H1 (cell line): ENCODE measurements at regions not wholly inside any gene's neighbourhood (a gene's known extent, or its start where the extent isn't known, plus 50 kb on each side); places are given as distances from the start of the nearest gene placed in this dataset.

Experiments
- BRCA1 ChIP-seq: IDR thresholded peaks from 2 replicates; pipeline ENCODE4 v1.6.1; 2012; ENCODE audit warnings: low read depth, low read length, improper control_type of control experiment
- CBX5 ChIP-seq: fragments of 300-800, 300-1000 bp; sonication (generic); IDR thresholded peaks from 2 replicates; pipeline ENCODE4 v1.7.1; 2016; ENCODE audit warnings: antibody characterized with exemption, low read length, low read depth
- FOSL1 ChIP-seq: IDR thresholded peaks from 2 replicates; pipeline ENCODE4 v1.6.1; 2011; ENCODE audit warnings: mild to moderate bottlenecking, low read depth, low read length, moderate library complexity; ENCODE audit not compliant: insufficient read depth
- NANOG ChIP-seq: IDR thresholded peaks from 2 replicates; pipeline ENCODE4 v1.6.1; 2011; ENCODE audit warnings: low read length, low read depth, mild to moderate bottlenecking, inconsistent platforms; ENCODE audit not compliant: insufficient read depth, poor library complexity, severe bottlenecking
- NRF1 ChIP-seq: IDR thresholded peaks from 2 replicates; pipeline ENCODE4 v1.6.1; 2011; ENCODE audit warnings: mild to moderate bottlenecking, low read depth, low read length, improper control_type of control experiment
- SAP30 ChIP-seq: fragments of 300-600 bp; sonication (generic); IDR thresholded peaks from 2 replicates; pipeline ENCODE4 v1.7.1; 2012; ENCODE audit warnings: low read length, moderate library complexity, mild to moderate bottlenecking, inconsistent platforms; ENCODE audit not compliant: insufficient read depth, insufficient replicate concordance
- SIRT6 ChIP-seq: IDR thresholded peaks from one replicate; pipeline ENCODE4 v1.7.1; 2012; ENCODE audit warnings: low read length, inconsistent platforms
- SIX5 ChIP-seq: IDR thresholded peaks from 2 replicates; pipeline ENCODE4 v1.6.1; 2011; ENCODE audit warnings: mild to moderate bottlenecking, low read depth, low read length
- TF ChIP-seq, protein P1 (sequence below): fragments of 300-600 bp; sonication (generic); IDR thresholded peaks from 2 replicates; pipeline ENCODE4 v1.7.1; 2012; ENCODE audit warnings: low read length, moderate library complexity, mild to moderate bottlenecking, inconsistent platforms; ENCODE audit not compliant: insufficient replicate concordance

DNA sequence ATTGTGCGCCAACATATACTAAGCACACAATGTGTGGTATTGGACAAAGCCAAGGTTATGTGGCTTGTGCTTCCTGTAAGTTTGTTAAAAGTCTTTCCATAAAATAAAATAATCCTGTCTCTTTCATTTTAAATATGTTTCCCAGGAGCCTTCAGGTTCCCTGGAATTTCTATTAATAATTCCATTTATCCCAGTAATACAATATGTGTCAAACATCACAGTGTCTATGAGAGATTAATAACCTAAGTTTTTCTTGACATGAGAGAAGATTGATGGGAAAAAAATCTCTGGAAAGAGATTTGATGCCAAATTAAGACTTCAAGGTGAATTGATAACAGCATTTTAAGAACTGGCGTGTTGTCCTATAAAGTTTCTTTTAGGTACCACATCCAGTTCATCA, 507.0 kb downstream of the TTLL7 start (continued):
- TF ChIP-seq, protein P1, sequence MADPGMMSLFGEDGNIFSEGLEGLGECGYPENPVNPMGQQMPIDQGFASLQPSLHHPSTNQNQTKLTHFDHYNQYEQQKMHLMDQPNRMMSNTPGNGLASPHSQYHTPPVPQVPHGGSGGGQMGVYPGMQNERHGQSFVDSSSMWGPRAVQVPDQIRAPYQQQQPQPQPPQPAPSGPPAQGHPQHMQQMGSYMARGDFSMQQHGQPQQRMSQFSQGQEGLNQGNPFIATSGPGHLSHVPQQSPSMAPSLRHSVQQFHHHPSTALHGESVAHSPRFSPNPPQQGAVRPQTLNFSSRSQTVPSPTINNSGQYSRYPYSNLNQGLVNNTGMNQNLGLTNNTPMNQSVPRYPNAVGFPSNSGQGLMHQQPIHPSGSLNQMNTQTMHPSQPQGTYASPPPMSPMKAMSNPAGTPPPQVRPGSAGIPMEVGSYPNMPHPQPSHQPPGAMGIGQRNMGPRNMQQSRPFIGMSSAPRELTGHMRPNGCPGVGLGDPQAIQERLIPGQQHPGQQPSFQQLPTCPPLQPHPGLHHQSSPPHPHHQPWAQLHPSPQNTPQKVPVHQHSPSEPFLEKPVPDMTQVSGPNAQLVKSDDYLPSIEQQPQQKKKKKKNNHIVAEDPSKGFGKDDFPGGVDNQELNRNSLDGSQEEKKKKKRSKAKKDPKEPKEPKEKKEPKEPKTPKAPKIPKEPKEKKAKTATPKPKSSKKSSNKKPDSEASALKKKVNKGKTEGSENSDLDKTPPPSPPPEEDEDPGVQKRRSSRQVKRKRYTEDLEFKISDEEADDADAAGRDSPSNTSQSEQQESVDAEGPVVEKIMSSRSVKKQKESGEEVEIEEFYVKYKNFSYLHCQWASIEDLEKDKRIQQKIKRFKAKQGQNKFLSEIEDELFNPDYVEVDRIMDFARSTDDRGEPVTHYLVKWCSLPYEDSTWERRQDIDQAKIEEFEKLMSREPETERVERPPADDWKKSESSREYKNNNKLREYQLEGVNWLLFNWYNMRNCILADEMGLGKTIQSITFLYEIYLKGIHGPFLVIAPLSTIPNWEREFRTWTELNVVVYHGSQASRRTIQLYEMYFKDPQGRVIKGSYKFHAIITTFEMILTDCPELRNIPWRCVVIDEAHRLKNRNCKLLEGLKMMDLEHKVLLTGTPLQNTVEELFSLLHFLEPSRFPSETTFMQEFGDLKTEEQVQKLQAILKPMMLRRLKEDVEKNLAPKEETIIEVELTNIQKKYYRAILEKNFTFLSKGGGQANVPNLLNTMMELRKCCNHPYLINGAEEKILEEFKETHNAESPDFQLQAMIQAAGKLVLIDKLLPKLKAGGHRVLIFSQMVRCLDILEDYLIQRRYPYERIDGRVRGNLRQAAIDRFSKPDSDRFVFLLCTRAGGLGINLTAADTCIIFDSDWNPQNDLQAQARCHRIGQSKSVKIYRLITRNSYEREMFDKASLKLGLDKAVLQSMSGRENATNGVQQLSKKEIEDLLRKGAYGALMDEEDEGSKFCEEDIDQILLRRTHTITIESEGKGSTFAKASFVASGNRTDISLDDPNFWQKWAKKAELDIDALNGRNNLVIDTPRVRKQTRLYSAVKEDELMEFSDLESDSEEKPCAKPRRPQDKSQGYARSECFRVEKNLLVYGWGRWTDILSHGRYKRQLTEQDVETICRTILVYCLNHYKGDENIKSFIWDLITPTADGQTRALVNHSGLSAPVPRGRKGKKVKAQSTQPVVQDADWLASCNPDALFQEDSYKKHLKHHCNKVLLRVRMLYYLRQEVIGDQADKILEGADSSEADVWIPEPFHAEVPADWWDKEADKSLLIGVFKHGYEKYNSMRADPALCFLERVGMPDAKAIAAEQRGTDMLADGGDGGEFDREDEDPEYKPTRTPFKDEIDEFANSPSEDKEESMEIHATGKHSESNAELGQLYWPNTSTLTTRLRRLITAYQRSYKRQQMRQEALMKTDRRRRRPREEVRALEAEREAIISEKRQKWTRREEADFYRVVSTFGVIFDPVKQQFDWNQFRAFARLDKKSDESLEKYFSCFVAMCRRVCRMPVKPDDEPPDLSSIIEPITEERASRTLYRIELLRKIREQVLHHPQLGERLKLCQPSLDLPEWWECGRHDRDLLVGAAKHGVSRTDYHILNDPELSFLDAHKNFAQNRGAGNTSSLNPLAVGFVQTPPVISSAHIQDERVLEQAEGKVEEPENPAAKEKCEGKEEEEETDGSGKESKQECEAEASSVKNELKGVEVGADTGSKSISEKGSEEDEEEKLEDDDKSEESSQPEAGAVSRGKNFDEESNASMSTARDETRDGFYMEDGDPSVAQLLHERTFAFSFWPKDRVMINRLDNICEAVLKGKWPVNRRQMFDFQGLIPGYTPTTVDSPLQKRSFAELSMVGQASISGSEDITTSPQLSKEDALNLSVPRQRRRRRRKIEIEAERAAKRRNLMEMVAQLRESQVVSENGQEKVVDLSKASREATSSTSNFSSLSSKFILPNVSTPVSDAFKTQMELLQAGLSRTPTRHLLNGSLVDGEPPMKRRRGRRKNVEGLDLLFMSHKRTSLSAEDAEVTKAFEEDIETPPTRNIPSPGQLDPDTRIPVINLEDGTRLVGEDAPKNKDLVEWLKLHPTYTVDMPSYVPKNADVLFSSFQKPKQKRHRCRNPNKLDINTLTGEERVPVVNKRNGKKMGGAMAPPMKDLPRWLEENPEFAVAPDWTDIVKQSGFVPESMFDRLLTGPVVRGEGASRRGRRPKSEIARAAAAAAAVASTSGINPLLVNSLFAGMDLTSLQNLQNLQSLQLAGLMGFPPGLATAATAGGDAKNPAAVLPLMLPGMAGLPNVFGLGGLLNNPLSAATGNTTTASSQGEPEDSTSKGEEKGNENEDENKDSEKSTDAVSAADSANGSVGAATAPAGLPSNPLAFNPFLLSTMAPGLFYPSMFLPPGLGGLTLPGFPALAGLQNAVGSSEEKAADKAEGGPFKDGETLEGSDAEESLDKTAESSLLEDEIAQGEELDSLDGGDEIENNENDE: no peak
- TF ChIP-seq NRF1: no peak
- TF ChIP-seq NANOG: no peak
- no peak for TF ChIP-seq FOSL1
- no peak for TF ChIP-seq CBX5
- no peak for TF ChIP-seq SIRT6
- TF ChIP-seq SAP30: no peak
- TF ChIP-seq BRCA1: no peak
- TF ChIP-seq SIX5: no peak
